ENCODE measurements at regions not wholly inside any gene's neighbourhood (a gene's known extent, or its start where the extent isn't known, plus 50 kb on each side); places are given as distances from the start of the nearest gene placed in this dataset.
A peak's percentile ranks its signal among the peaks of the same experiment; 100 is the strongest.

GRCh38 chr20:23180451-23180921, 94.4 kb upstream of the CD93 start:
- TF ChIP-seq, protein P1, sequence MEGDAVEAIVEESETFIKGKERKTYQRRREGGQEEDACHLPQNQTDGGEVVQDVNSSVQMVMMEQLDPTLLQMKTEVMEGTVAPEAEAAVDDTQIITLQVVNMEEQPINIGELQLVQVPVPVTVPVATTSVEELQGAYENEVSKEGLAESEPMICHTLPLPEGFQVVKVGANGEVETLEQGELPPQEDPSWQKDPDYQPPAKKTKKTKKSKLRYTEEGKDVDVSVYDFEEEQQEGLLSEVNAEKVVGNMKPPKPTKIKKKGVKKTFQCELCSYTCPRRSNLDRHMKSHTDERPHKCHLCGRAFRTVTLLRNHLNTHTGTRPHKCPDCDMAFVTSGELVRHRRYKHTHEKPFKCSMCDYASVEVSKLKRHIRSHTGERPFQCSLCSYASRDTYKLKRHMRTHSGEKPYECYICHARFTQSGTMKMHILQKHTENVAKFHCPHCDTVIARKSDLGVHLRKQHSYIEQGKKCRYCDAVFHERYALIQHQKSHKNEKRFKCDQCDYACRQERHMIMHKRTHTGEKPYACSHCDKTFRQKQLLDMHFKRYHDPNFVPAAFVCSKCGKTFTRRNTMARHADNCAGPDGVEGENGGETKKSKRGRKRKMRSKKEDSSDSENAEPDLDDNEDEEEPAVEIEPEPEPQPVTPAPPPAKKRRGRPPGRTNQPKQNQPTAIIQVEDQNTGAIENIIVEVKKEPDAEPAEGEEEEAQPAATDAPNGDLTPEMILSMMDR (IDR thresholded peaks at IDR 0.05; ENCODE audit: borderline replicate concordance, insufficient read depth, low read depth, low read length), result no peak
- H3K4me3 ChIP-seq (ENCODE audit: low read depth, low read length), result no peak overlapping the region

DNA sequence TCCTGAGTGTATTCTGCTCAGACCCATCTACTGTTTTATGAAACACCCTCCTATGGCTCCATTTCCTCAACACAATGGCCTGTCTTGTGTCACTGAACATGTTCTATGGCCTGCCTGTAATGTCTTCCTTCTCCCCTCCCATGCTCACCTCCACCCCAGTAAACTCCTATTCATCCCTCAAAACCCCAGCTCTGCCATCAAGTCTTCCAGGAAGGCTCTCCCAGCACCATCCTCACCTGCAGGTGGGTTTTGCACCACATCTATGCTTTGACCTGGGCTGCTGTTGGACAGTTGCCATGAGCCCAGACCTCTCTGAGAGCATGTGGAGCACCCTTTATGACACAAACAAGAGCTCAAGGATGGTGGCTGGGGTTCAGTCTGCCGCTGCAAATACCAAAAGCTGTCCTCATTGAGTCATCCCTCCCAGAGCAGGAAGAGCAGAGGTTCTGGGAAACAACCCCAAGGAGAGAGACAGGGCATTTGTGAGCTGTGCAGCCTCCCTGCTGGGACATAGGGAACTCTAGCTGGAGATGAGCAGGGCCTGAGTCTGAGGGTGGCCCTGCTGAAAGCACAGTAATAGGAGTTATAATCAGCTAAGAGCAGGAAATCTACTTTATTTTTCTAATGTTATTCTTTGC, 93.8 kb upstream of the CD93 start:
- TF ChIP-seq, protein P1 (IDR thresholded peaks at IDR 0.05; ENCODE audit: borderline replicate concordance, insufficient read depth, low read depth, low read length), result no peak
- no peak overlapping the region for H3K4me3 ChIP-seq (ENCODE audit: low read depth, low read length)

DNA sequence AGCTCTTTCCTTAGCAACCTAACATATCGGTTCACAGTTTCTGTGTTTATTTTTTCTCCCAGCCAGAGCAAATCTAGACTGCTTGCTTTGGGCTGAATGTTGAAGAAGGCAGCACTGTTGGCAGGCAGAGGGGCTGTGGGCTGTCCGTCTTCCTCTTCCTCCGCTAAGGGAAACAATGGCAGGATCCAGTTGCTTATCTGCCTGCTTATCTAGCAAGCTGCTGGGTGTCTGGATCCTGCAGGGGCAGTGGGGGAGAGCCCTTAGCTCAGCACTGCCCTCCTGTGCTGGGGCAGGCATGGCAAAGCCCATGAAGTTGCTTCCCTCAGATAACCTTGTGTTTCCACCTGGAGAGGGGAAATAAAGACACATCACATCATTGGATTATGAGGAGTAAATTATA, 92.7 kb upstream of the CD93 start:
- TF ChIP-seq, protein P1 (IDR thresholded peaks at IDR 0.05; ENCODE audit: borderline replicate concordance, insufficient read depth, low read depth, low read length), result peak; percentile 9; the same call in 1 of the 2 replicates
- H3K4me3 ChIP-seq (ENCODE audit: low read depth, low read length), result no peak overlapping the region

DNA sequence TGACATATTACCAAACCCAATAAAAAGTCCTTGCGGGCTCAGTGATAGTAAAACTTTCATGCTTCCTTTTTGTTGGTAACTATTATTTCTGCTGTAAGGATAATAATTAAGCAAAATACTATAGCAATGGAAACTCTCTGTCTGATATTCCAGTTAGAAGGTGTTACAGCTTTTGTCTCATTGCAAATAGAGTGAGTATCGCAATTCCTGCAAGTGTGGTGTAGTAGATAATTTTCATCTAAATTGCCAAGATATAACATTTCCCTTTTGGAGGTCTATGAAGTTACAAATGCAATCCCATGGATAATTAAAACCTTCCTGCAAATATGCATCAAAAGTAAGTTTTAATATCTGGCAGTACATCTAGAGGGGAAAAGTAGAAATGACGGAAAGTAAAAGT, 88.7 kb upstream of the CD93 start:
- TF ChIP-seq, protein P1 (IDR thresholded peaks at IDR 0.05; ENCODE audit: borderline replicate concordance, insufficient read depth, low read depth, low read length), result no peak
- no peak overlapping the region for H3K4me3 ChIP-seq (ENCODE audit: low read depth, low read length)

DNA sequence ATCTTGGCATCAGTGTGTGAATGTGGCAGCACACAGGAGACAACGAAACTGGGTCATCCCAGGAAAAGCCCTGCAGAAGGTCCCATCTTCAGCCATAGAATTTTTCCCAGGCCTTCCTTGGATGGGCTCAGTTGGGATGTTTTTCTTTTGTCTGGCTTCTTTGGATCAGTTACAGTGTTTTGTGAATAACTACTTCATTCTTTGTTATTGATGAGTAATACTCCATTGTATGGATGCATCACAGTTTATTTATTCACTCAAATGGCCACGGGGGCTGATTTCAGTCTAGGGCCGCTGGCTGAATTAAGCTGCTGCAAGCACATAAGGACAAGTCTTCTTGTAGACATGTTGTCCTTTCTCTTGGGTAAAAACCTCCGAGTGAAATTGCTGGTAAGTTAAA, 81.3 kb upstream of the CD93 start:
- TF ChIP-seq, protein P1 (IDR thresholded peaks at IDR 0.05; ENCODE audit: borderline replicate concordance, insufficient read depth, low read depth, low read length), result no peak

DNA sequence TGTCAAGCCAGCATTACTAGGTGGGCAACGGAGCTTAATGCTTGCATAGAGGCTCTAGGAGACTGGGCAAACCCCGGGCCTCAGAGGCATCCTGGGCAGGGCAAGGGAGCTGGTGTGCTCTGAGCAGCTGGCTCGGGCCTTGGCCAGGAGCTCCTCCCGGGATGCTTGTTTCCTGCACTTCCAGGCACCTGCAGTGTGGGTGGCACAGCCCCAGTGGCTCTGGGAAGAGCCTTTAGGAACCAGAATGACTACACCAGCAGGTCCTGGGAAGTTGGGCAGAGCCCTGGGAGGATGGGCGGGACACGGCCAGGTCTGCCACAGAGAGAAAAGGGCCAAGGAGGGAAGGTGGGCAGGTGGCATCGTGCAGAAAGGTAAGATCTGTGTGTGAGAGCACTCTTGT, 80.4 kb upstream of the CD93 start:
- H3K4me3 ChIP-seq (ENCODE audit: low read depth, low read length), result no peak overlapping the region
- TF ChIP-seq, protein P1 (IDR thresholded peaks at IDR 0.05; ENCODE audit: borderline replicate concordance, insufficient read depth, low read depth, low read length), result no peak

More for the DNA sequence above, 81.3 kb upstream of the CD93 start:
- no peak overlapping the region for H3K4me3 ChIP-seq (ENCODE audit: low read depth, low read length)

DNA sequence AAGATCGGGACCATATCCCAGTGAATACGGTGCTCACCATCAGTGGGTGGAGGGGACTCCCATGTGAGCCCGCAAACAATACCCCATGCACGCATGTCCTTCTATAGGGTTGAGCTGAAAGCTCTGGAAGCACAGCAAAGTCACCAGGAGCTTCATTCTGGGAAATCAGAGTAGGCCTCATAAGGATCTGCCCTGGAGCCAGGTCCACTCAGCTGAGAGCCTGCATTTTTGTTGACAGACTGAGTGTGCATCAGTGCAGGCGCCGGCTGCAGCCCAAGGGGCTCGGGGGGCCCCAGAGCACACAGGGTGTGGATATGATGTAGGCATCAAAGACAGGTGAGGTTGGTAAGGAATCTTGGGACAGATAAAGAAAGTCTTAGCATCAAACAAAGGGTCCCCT, 79.8 kb upstream of the CD93 start:
- no peak overlapping the region for H3K4me3 ChIP-seq (ENCODE audit: low read depth, low read length)
- TF ChIP-seq, protein P1 (IDR thresholded peaks at IDR 0.05; ENCODE audit: borderline replicate concordance, insufficient read depth, low read depth, low read length), result no peak
